ENCODE measurements at regions not wholly inside any gene's neighbourhood (a gene's known extent, or its start where the extent isn't known, plus 50 kb on each side); places are given as distances from the start of the nearest gene placed in this dataset.

DNA sequence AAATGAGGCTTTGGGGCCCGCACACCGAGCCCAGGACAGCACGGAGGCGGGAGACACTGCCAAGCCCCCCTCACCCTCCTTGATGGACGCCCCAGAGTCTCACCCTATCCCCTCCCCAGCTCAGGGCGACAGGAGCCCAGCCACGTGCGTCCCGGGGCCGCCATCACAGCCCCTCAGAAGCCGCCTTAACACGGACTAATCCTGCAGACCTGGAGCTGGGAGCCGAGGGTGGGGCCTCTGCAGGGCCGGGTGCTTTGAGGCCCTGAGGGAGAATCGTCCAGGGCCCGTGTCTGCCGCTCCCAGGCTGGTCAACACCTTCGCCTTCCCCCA, 79.7 kb upstream of the FBRSL1 start:
- TF ChIP-seq, protein P1, sequence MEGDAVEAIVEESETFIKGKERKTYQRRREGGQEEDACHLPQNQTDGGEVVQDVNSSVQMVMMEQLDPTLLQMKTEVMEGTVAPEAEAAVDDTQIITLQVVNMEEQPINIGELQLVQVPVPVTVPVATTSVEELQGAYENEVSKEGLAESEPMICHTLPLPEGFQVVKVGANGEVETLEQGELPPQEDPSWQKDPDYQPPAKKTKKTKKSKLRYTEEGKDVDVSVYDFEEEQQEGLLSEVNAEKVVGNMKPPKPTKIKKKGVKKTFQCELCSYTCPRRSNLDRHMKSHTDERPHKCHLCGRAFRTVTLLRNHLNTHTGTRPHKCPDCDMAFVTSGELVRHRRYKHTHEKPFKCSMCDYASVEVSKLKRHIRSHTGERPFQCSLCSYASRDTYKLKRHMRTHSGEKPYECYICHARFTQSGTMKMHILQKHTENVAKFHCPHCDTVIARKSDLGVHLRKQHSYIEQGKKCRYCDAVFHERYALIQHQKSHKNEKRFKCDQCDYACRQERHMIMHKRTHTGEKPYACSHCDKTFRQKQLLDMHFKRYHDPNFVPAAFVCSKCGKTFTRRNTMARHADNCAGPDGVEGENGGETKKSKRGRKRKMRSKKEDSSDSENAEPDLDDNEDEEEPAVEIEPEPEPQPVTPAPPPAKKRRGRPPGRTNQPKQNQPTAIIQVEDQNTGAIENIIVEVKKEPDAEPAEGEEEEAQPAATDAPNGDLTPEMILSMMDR (IDR thresholded peaks at IDR 0.05), result no peak
- TF ChIP-seq, protein P2, sequence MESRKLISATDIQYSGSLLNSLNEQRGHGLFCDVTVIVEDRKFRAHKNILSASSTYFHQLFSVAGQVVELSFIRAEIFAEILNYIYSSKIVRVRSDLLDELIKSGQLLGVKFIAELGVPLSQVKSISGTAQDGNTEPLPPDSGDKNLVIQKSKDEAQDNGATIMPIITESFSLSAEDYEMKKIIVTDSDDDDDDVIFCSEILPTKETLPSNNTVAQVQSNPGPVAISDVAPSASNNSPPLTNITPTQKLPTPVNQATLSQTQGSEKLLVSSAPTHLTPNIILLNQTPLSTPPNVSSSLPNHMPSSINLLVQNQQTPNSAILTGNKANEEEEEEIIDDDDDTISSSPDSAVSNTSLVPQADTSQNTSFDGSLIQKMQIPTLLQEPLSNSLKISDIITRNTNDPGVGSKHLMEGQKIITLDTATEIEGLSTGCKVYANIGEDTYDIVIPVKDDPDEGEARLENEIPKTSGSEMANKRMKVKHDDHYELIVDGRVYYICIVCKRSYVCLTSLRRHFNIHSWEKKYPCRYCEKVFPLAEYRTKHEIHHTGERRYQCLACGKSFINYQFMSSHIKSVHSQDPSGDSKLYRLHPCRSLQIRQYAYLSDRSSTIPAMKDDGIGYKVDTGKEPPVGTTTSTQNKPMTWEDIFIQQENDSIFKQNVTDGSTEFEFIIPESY (IDR thresholded peaks at IDR 0.05; ENCODE audit: borderline replicate concordance, low read depth), result no peak
- TF ChIP-seq RXRA (IDR thresholded peaks at IDR 0.05; ENCODE audit: borderline replicate concordance, low read depth), result no peak
- TF ChIP-seq EP300 (IDR thresholded peaks at IDR 0.05; ENCODE audit: borderline replicate concordance in 1 of 2, low read depth in 1 of 2, low read length in 1 of 2), result no peak
- TF ChIP-seq POLR2AphosphoS5 (IDR thresholded peaks at IDR 0.05; ENCODE audit: low read depth, low read length), result no peak
- no peak for TF ChIP-seq RFX5 (IDR thresholded peaks at IDR 0.05; ENCODE audit: low read length)
- TF ChIP-seq, protein P3, sequence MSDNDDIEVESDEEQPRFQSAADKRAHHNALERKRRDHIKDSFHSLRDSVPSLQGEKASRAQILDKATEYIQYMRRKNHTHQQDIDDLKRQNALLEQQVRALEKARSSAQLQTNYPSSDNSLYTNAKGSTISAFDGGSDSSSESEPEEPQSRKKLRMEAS (IDR thresholded peaks at IDR 0.05; ENCODE audit: low read depth), result no peak
- TF ChIP-seq, protein P4, sequence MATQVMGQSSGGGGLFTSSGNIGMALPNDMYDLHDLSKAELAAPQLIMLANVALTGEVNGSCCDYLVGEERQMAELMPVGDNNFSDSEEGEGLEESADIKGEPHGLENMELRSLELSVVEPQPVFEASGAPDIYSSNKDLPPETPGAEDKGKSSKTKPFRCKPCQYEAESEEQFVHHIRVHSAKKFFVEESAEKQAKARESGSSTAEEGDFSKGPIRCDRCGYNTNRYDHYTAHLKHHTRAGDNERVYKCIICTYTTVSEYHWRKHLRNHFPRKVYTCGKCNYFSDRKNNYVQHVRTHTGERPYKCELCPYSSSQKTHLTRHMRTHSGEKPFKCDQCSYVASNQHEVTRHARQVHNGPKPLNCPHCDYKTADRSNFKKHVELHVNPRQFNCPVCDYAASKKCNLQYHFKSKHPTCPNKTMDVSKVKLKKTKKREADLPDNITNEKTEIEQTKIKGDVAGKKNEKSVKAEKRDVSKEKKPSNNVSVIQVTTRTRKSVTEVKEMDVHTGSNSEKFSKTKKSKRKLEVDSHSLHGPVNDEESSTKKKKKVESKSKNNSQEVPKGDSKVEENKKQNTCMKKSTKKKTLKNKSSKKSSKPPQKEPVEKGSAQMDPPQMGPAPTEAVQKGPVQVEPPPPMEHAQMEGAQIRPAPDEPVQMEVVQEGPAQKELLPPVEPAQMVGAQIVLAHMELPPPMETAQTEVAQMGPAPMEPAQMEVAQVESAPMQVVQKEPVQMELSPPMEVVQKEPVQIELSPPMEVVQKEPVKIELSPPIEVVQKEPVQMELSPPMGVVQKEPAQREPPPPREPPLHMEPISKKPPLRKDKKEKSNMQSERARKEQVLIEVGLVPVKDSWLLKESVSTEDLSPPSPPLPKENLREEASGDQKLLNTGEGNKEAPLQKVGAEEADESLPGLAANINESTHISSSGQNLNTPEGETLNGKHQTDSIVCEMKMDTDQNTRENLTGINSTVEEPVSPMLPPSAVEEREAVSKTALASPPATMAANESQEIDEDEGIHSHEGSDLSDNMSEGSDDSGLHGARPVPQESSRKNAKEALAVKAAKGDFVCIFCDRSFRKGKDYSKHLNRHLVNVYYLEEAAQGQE (IDR thresholded peaks at IDR 0.05; ENCODE audit: low read depth, low read length), result no peak
- TF ChIP-seq, protein P5, sequence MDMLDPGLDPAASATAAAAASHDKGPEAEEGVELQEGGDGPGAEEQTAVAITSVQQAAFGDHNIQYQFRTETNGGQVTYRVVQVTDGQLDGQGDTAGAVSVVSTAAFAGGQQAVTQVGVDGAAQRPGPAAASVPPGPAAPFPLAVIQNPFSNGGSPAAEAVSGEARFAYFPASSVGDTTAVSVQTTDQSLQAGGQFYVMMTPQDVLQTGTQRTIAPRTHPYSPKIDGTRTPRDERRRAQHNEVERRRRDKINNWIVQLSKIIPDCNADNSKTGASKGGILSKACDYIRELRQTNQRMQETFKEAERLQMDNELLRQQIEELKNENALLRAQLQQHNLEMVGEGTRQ (IDR thresholded peaks at IDR 0.05; ENCODE audit: borderline replicate concordance, low read depth, low read length), result no peak
- TF ChIP-seq MXI1 (IDR thresholded peaks at IDR 0.05; ENCODE audit: low read depth, low read length), result no peak
